ENCODE measurements at regions not wholly inside any gene's neighbourhood (a gene's known extent, or its start where the extent isn't known, plus 50 kb on each side); places are given as distances from the start of the nearest gene placed in this dataset.

GRCh38 chr10:128438417-128439063 lies 312.3 kb upstream of the MKI67 start:
- TF ChIP-seq CTCF (IDR thresholded peaks at IDR 0.05; ENCODE audit: borderline replicate concordance, extremely low read depth, low read length, poor library complexity, severe bottlenecking) (no peak), EZH2 (IDR thresholded peaks at IDR 0.05; ENCODE audit: borderline replicate concordance, low read depth, low read length, severe bottlenecking) (no peak)
